ENCODE measurements at regions not wholly inside any gene's neighbourhood (a gene's known extent, or its start where the extent isn't known, plus 50 kb on each side); places are given as distances from the start of the nearest gene placed in this dataset.

DNA sequence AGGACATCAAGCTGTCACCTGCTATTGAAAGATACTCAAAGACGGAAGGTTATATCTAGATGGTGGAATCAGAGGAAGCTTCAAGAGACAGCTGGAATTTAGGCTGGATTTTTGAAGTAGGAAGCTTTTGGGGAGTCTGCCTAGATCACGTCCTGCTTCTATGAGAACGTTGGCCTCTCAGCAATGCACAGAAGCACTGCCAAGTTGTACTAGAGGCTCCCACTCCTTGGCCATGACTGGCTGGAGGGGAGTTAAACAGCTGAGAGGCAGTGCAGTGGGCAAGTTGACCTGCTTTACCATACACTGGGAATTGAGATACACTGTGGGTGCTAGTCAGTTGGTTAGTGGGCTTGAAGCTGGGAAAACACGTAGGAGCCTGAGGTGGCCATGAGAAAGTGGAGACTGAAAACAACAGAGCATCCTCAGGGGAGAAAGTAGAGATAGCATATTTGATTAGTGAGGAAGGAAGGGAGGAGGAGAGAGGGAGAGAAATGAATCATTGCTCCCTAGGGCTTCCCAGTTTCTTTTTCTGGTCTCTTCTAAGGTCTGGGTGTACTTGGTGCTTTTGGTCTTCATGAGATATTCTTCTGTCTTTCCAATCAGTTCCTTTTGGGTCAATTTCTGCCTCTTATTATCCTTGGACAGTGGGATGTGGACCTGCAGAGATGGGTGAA, 110.8 kb downstream of the EMP1 start:
- DNase-seq (ENCODE audit: low spot score): no peak
- Histone ChIP-seq H3K4me1 (ENCODE audit: insufficient read depth, low read length) (no peaks in the 10 kb centered on the region), H2AFZ (ENCODE audit: low read length) (no peak overlapping the region), H3K9ac (ENCODE audit: insufficient read depth, low read depth, low read length) (no peak overlapping the region), H3K9me3 (ENCODE audit: low read length) (no peaks in the 10 kb centered on the region), H3K79me2 (ENCODE audit: insufficient read depth, low read length) (no peaks in the 10 kb centered on the region), H3K27ac (ENCODE audit: extremely low read length, insufficient read depth, low read length) (no peak overlapping the region), H4K20me1 (ENCODE audit: insufficient read depth, low read length) (no peaks in the 10 kb centered on the region), H3K27me3 (ENCODE audit: control insufficient read depth in 1 of 2, insufficient read depth in 2 of 2, low read length in 2 of 2) (no peaks in the 10 kb centered on the region; a peak in 1 of 5 replicates), H3K36me3 (replicated peaks in 1 of 2; ENCODE audit: control insufficient read depth in 1 of 2, insufficient read depth in 2 of 2, low read length in 2 of 2) (no peaks in the 10 kb centered on the region), H3K4me3 (replicated peaks in 1 of 3; ENCODE audit: insufficient read depth in 1 of 3, low read depth in 2 of 3, low read length in 3 of 3) (no peak overlapping the region), H3K4me2 (ENCODE audit: low read depth, low read length) (no peak overlapping the region)
- ChIA-PET CTCF (ENCODE audit: low intra/inter-chr PET ratio, low total read pairs) (no interaction called here), POLR2A (no interaction called here)
- in situ Hi-C loops (cut with HindIII; ENCODE audit: extremely low pct_ligation_motif_present, low pct_unique_long_range_greater_than_20kb): no loop called here
- ATAC-seq: no peak
- 0% methylated on average over 4 of the region's 4 CpGs for WGBS (ENCODE audit: low lambda C conversion rate)
- FAIRE-seq: no peak
- no TSS peak for BruUV-seq (replicated peaks)
- TF ChIP-seq ARNTL (CRISPR knock-in tag; IDR thresholded peaks at IDR 0.05) (no peak), IKZF4 (CRISPR knock-in tag; IDR thresholded peaks at IDR 0.05; ENCODE audit: borderline replicate concordance, low read depth, not compliant biosample characterization) (no peak), ZFP1 (CRISPR knock-in tag; IDR thresholded peaks at IDR 0.05) (no peak), GPN1 (CRISPR knock-in tag; IDR thresholded peaks at IDR 0.05; ENCODE audit: borderline replicate concordance) (no peak), POLR2AphosphoS5 (IDR thresholded peaks at IDR 0.05; ENCODE audit: low read depth, low read length) (no peak), ZBTB3 (CRISPR knock-in tag; IDR thresholded peaks at IDR 0.05; ENCODE audit: borderline replicate concordance, low read depth) (no peak), ZNF12 (CRISPR knock-in tag; IDR thresholded peaks at IDR 0.05) (no peak), ZNF724P (CRISPR knock-in tag; IDR thresholded peaks at IDR 0.05; ENCODE audit: borderline replicate concordance) (no peak), ZNF138 (CRISPR knock-in tag; IDR thresholded peaks at IDR 0.05; ENCODE audit: low read depth) (no peak), ZFX (CRISPR knock-in tag; IDR thresholded peaks at IDR 0.05; ENCODE audit: low read depth) (no peak), BCL6 (CRISPR knock-in tag; IDR thresholded peaks at IDR 0.05) (no peak), ZNF451 (CRISPR knock-in tag; IDR thresholded peaks at IDR 0.05) (no peak), ZFYVE20 (CRISPR knock-in tag; IDR thresholded peaks at IDR 0.05; ENCODE audit: borderline replicate concordance, low read depth) (no peak), ZNF672 (CRISPR knock-in tag; IDR thresholded peaks at IDR 0.05) (no peak), NPAS2 (CRISPR knock-in tag; IDR thresholded peaks at IDR 0.05; ENCODE audit: borderline replicate concordance) (no peak), SMAD9 (CRISPR knock-in tag; IDR thresholded peaks at IDR 0.05) (no peak)
- TF ChIP-seq, protein P1, sequence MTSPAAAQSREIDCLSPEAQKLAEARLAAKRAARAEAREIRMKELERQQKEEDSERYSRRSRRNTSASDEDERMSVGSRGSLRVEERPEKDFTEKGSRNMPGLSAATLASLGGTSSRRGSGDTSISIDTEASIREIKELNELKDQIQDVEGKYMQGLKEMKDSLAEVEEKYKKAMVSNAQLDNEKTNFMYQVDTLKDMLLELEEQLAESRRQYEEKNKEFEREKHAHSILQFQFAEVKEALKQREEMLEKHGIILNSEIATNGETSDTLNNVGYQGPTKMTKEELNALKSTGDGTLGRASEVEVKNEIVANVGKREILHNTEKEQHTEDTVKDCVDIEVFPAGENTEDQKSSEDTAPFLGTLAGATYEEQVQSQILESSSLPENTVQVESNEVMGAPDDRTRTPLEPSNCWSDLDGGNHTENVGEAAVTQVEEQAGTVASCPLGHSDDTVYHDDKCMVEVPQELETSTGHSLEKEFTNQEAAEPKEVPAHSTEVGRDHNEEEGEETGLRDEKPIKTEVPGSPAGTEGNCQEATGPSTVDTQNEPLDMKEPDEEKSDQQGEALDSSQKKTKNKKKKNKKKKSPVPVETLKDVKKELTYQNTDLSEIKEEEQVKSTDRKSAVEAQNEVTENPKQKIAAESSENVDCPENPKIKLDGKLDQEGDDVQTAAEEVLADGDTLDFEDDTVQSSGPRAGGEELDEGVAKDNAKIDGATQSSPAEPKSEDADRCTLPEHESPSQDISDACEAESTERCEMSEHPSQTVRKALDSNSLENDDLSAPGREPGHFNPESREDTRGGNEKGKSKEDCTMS (CRISPR knock-in tag; conservative IDR thresholded peaks at IDR 0.05): no peak
- TF ChIP-seq, protein P2, sequence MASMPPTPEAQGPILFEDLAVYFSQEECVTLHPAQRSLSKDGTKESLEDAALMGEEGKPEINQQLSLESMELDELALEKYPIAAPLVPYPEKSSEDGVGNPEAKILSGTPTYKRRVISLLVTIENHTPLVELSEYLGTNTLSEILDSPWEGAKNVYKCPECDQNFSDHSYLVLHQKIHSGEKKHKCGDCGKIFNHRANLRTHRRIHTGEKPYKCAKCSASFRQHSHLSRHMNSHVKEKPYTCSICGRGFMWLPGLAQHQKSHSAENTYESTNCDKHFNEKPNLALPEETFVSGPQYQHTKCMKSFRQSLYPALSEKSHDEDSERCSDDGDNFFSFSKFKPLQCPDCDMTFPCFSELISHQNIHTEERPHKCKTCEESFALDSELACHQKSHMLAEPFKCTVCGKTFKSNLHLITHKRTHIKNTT (CRISPR knock-in tag; IDR thresholded peaks at IDR 0.05): no peak
- TF ChIP-seq, protein P3, sequence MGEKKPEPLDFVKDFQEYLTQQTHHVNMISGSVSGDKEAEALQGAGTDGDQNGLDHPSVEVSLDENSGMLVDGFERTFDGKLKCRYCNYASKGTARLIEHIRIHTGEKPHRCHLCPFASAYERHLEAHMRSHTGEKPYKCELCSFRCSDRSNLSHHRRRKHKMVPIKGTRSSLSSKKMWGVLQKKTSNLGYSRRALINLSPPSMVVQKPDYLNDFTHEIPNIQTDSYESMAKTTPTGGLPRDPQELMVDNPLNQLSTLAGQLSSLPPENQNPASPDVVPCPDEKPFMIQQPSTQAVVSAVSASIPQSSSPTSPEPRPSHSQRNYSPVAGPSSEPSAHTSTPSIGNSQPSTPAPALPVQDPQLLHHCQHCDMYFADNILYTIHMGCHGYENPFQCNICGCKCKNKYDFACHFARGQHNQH (CRISPR knock-in tag; IDR thresholded peaks at IDR 0.05): no peak
- TF ChIP-seq, protein P4, sequence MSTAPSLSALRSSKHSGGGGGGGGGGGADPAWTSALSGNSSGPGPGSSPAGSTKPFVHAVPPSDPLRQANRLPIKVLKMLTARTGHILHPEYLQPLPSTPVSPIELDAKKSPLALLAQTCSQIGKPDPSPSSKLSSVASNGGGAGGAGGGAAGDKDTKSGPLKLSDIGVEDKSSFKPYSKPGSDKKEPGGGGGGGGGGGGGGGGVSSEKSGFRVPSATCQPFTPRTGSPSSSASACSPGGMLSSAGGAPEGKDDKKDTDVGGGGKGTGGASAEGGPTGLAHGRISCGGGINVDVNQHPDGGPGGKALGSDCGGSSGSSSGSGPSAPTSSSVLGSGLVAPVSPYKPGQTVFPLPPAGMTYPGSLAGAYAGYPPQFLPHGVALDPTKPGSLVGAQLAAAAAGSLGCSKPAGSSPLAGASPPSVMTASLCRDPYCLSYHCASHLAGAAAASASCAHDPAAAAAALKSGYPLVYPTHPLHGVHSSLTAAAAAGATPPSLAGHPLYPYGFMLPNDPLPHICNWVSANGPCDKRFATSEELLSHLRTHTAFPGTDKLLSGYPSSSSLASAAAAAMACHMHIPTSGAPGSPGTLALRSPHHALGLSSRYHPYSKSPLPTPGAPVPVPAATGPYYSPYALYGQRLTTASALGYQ (CRISPR knock-in tag; IDR thresholded peaks at IDR 0.05): no peak
- intact Hi-C loops (cut with micrococcal nuclease; ENCODE audit: unreplicated experiment): no loop called here

Measured in HepG2 (cell line).